ENCODE measurements at regions not wholly inside any gene's neighbourhood (a gene's known extent, or its start where the extent isn't known, plus 50 kb on each side); places are given as distances from the start of the nearest gene placed in this dataset.

DNA sequence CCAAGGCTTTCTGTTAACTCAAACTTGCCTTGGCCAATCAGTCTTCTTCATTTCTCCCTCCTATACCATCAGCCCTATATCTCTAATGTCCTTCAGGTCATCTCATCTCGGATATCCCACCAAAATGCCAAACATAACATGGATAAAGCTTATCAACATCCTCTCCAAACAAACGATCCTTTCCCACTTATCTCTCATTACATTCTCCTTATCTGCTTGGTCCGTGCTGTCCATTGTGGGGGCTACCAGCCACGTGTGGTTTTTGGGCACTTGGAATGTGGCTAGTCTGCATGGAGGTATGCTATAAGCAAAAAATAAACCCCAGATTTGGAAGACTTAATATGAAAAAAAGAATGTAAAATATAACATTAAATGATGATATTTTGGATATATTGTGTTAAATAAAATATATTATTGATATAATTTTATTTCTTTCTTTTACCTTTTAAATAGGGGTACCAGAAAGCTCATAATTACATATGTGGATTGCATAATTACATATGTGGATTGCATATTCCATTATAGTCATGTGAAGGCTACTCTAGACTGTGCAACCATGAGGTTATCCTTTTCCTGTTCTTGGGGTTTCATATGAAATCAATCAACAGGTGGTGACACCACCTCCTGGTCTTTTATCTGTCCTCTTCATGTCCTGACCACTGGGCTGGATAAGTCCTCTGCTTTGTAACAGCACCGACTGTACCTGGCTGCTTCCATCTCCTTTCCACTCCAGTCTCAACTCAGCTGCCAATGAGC, 123.0 kb downstream of the CD83 start:
- TF ChIP-seq EZH2 (IDR thresholded peaks at IDR 0.05; ENCODE audit: insufficient read depth, poor library complexity, severe bottlenecking) (no peak), EZH2phosphoT487 (IDR thresholded peaks at IDR 0.05; ENCODE audit: insufficient read depth, low read depth) (no peak)

Data from GM23248 (cell line).